ENCODE measurements at regions not wholly inside any gene's neighbourhood (a gene's known extent, or its start where the extent isn't known, plus 50 kb on each side); places are given as distances from the start of the nearest gene placed in this dataset.
"Not testable (repeated sequence)": the region's sequence is repeated elsewhere in the genome, so short reads cannot be mapped to it uniquely, and the experiment has no call there.

- Histone ChIP-seq H3K4me2 (no peak overlapping the region), H3K36me3 (no peaks in the 10 kb centered on the region), H4K20me1 (no peaks in the 10 kb centered on the region), H3K4me1 (peaks cover 0 to 6% (median 0%) of the 10 kb centered on the region in 10 experiments; a peak in 2 of 20 replicates), H3K4me3 (no peak overlapping the region), H3K27me3 (no peaks in the 10 kb centered on the region), H3K9me3 (replicated peaks in 1 of 11) (peaks cover 0 to 13% (median 0%) of the 10 kb centered on the region in 11 experiments; a peak in 3 of 22 replicates), H3K9ac (no peak overlapping the region), H3K27ac (no peak overlapping the region)
- no peak for TF ChIP-seq Cebpa-rat (IDR thresholded peaks at IDR 0.05)
Measured at GRCh38 chr1:60527567-60527966, 454.0 kb upstream of the C1orf87 start.

GRCh38 chr1:60516996-60517395 is 443.4 kb upstream of the C1orf87 start:
- H3K4me3 ChIP-seq, result no peak overlapping the region
- H3K27ac ChIP-seq, result no peak overlapping the region
- H4K20me1 ChIP-seq, result no peaks in the 10 kb centered on the region
- H3K36me3 ChIP-seq, result no peaks in the 10 kb centered on the region
- no peak for TF ChIP-seq Cebpa-rat (IDR thresholded peaks at IDR 0.05)
- no peak overlapping the region for H3K9ac ChIP-seq
- H3K27me3 ChIP-seq, result no peaks in the 10 kb centered on the region
- no peak overlapping the region for H3K4me2 ChIP-seq
- no peaks in the 10 kb centered on the region for H3K4me1 ChIP-seq
- 0 out of 22 replicates have a peak, but pooled peaks cover 0 to 4% (median 0%) of the 10 kb centered on the region in 11 experiments for H3K9me3 ChIP-seq (replicated peaks in 1 of 11)

- no peaks in the 10 kb centered on the region for H3K27me3 ChIP-seq
- peaks cover 0 to 12% (median 2%) of the 10 kb centered on the region in 10 experiments; a peak in 8 of 20 replicates for H3K4me1 ChIP-seq
- H3K36me3 ChIP-seq, result no peaks in the 10 kb centered on the region
- no peak overlapping the region for H3K27ac ChIP-seq
- peak overlapping the region in 5 of 11 experiments; percentile 21 to 66 (median 38); a peak in 7 of 22 replicates for H3K4me2 ChIP-seq
- H4K20me1 ChIP-seq, result no peaks in the 10 kb centered on the region
- no peak for TF ChIP-seq Cebpa-rat (IDR thresholded peaks at IDR 0.05)
- no peak overlapping the region for H3K4me3 ChIP-seq
- H3K9me3 ChIP-seq (replicated peaks in 1 of 11), result no peaks in the 10 kb centered on the region
- no peak overlapping the region for H3K9ac ChIP-seq
Measured at GRCh38 chr1:60510162-60510561, 436.6 kb upstream of the C1orf87 start.

GRCh38 chr1:60504206-60504840 is 430.8 kb upstream of the C1orf87 start:
- TF ChIP-seq Cebpa-rat (IDR thresholded peaks at IDR 0.05), result no peak
- H3K4me3 ChIP-seq, result no peak overlapping the region
- peaks cover 0 to 7% (median 0%) of the 10 kb centered on the region in 11 experiments; a peak in 1 of 22 replicates for H3K9me3 ChIP-seq (replicated peaks in 1 of 11)
- H3K4me2 ChIP-seq, result no peak overlapping the region
- H4K20me1 ChIP-seq, result no peaks in the 10 kb centered on the region
- H3K27ac ChIP-seq, result no peak overlapping the region
- H3K9ac ChIP-seq, result no peak overlapping the region
- H3K4me1 ChIP-seq, result peaks cover 0 to 1% (median 0%) of the 10 kb centered on the region in 10 experiments; a peak in 2 of 20 replicates
- H3K27me3 ChIP-seq, result no peaks in the 10 kb centered on the region
- no peaks in the 10 kb centered on the region for H3K36me3 ChIP-seq

GRCh38 chr1:60503266-60503925 is 429.8 kb upstream of the C1orf87 start:
- no peak overlapping the region for H3K9ac ChIP-seq
- H3K9me3 ChIP-seq (replicated peaks in 1 of 11), result peaks cover 2 to 16% (median 3%) of the 10 kb centered on the region in 11 experiments; a peak in 13 of 22 replicates
- no peaks in the 10 kb centered on the region for H3K4me1 ChIP-seq
- no peak for TF ChIP-seq Cebpa-rat (IDR thresholded peaks at IDR 0.05)
- no peaks in the 10 kb centered on the region for H4K20me1 ChIP-seq
- H3K4me2 ChIP-seq, result no peak overlapping the region
- no peaks in the 10 kb centered on the region for H3K27me3 ChIP-seq
- no peak overlapping the region for H3K27ac ChIP-seq
- H3K36me3 ChIP-seq, result no peaks in the 10 kb centered on the region
- no peak overlapping the region for H3K4me3 ChIP-seq

- no peak for TF ChIP-seq Cebpa-rat (IDR thresholded peaks at IDR 0.05)
- Histone ChIP-seq H4K20me1 (no peaks in the 10 kb centered on the region), H3K9me3 (replicated peaks in 1 of 11) (peaks cover 7 to 25% (median 11%) of the 10 kb centered on the region in 11 experiments; a peak in 16 of 22 replicates), H3K27ac (no peak overlapping the region), H3K4me3 (no peak overlapping the region), H3K27me3 (no peaks in the 10 kb centered on the region), H3K36me3 (no peaks in the 10 kb centered on the region), H3K4me1 (no peaks in the 10 kb centered on the region), H3K4me2 (no peak overlapping the region), H3K9ac (no peak overlapping the region)
Measured at GRCh38 chr1:60502506-60502905, 428.9 kb upstream of the C1orf87 start.

- H3K9ac ChIP-seq; H3K9me3 ChIP-seq (replicated peaks in 1 of 11); H3K36me3 ChIP-seq; H3K27me3 ChIP-seq; H3K4me3 ChIP-seq; H3K27ac ChIP-seq; H3K4me1 ChIP-seq; H4K20me1 ChIP-seq; H3K4me2 ChIP-seq: not testable (repeated sequence)
Measured at GRCh38 chr1:60489916-60490480, 416.4 kb upstream of the C1orf87 start.

- no peak overlapping the region for H3K9ac ChIP-seq
- no peak overlapping the region for H3K27ac ChIP-seq
- H3K4me3 ChIP-seq, result no peak overlapping the region
- H3K4me2 ChIP-seq, result no peak overlapping the region
- H3K27me3 ChIP-seq, result no peaks in the 10 kb centered on the region
- no peaks in the 10 kb centered on the region for H3K9me3 ChIP-seq (replicated peaks in 1 of 11)
- no peaks in the 10 kb centered on the region for H3K4me1 ChIP-seq
- TF ChIP-seq Cebpa-rat (IDR thresholded peaks at IDR 0.05), result no peak
- no peaks in the 10 kb centered on the region for H3K36me3 ChIP-seq
- no peaks in the 10 kb centered on the region for H4K20me1 ChIP-seq
Measured at GRCh38 chr1:60488847-60489246, 415.3 kb upstream of the C1orf87 start.

- peak in 1 of 11 experiments; percentile 42; a peak in 1 of 22 replicates for TF ChIP-seq Cebpa-rat (IDR thresholded peaks at IDR 0.05)
- Histone ChIP-seq H3K4me3 (no peak overlapping the region), H4K20me1 (no peaks in the 10 kb centered on the region), H3K27ac (no peak overlapping the region), H3K36me3 (no peaks in the 10 kb centered on the region), H3K27me3 (no peaks in the 10 kb centered on the region), H3K4me1 (no peaks in the 10 kb centered on the region), H3K9me3 (replicated peaks in 1 of 11) (no peaks in the 10 kb centered on the region), H3K9ac (no peak overlapping the region), H3K4me2 (no peak overlapping the region)
Measured at GRCh38 chr1:60487565-60488345, 414.2 kb upstream of the C1orf87 start.
